ENCODE measurements at regions not wholly inside any gene's neighbourhood (a gene's known extent, or its start where the extent isn't known, plus 50 kb on each side); places are given as distances from the start of the nearest gene placed in this dataset.

DNA sequence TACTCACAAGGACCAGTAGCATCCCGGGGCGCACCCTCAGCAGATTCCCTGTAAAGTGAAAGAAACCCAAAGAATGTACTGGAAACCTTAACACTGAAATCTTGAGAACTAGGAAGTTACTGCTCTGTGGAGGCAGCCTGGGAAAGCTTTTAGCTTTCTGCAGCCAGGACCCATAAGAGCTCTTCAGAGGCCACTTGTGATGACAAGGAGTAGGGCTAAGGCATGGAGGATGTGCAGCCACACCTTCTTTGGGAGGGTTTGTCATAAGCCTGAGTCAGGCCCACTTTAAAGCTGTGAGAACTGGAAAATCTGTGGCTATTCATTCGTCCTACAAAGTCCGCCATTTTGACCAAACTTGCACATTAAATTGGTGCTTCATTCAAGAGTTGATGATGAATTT is 291.1 kb upstream of the TLE4 start:
- no peak for TF ChIP-seq EZH2 (IDR thresholded peaks at IDR 0.05; ENCODE audit: insufficient read depth, poor library complexity, severe bottlenecking)
- no peak for TF ChIP-seq EZH2phosphoT487 (IDR thresholded peaks at IDR 0.05; ENCODE audit: insufficient read depth, low read depth)

Data from GM23248 (cell line).